ENCODE measurements at regions not wholly inside any gene's neighbourhood (a gene's known extent, or its start where the extent isn't known, plus 50 kb on each side); places are given as distances from the start of the nearest gene placed in this dataset.

- Histone ChIP-seq H3K27ac (ENCODE audit: low read length) (no peak overlapping the region), H3K9me3 (ENCODE audit: control insufficient read depth, low read length) (no peaks in the 10 kb centered on the region), H3K4me3 (ENCODE audit: low read length) (no peak overlapping the region), H3K27me3 (ENCODE audit: control insufficient read depth, insufficient read depth) (no peaks in the 10 kb centered on the region), H3K4me1 (ENCODE audit: control insufficient read depth, insufficient read depth, low read length) (no peaks in the 10 kb centered on the region)
- 71% methylated on average over 1 of the region's 1 CpG for WGBS
- ATAC-seq (no peak), DNase-seq (no peak)
- intact Hi-C loops (cut with DNase I) = no loop called here
Observed at GRCh38 chr10:8811201-8811600, 756.7 kb downstream of the GATA3 start.

GRCh38 chr10:8815969-8816368, 761.5 kb downstream of the GATA3 start:
- no peaks in the 10 kb centered on the region for H3K27me3 ChIP-seq (ENCODE audit: control insufficient read depth, insufficient read depth)

GRCh38 chr10:8817299-8817698, 762.8 kb downstream of the GATA3 start:
- DNase-seq = no peak
- Histone ChIP-seq H3K4me3 (ENCODE audit: low read length) (no peak overlapping the region), H3K27ac (ENCODE audit: low read length) (no peak overlapping the region), H3K9me3 (ENCODE audit: control insufficient read depth, low read length) (no peaks in the 10 kb centered on the region), H3K4me1 (ENCODE audit: control insufficient read depth, insufficient read depth, low read length) (no peaks in the 10 kb centered on the region), H3K27me3 (ENCODE audit: control insufficient read depth, insufficient read depth) (no peaks in the 10 kb centered on the region)
- WGBS = 48% methylated on average over 2 of the region's 2 CpGs
- no peak for ATAC-seq
- intact Hi-C loops (cut with DNase I) = no loop called here

More at GRCh38 chr10:8815969-8816368, 761.5 kb downstream of the GATA3 start:
- intact Hi-C loops (cut with DNase I) = no loop called here
- H3K4me1 ChIP-seq (ENCODE audit: control insufficient read depth, insufficient read depth, low read length) = no peaks in the 10 kb centered on the region
- ATAC-seq = no peak
- no peak overlapping the region for H3K27ac ChIP-seq (ENCODE audit: low read length)
- WGBS = 52% methylated on average over 2 of the region's 2 CpGs
- DNase-seq = no peak
- H3K4me3 ChIP-seq (ENCODE audit: low read length) = no peak overlapping the region
- no peaks in the 10 kb centered on the region for H3K9me3 ChIP-seq (ENCODE audit: control insufficient read depth, low read length)

GRCh38 chr10:8825611-8826010, 771.1 kb downstream of the GATA3 start:
- Histone ChIP-seq H3K27me3 (ENCODE audit: control insufficient read depth, insufficient read depth) (no peaks in the 10 kb centered on the region), H3K4me1 (ENCODE audit: control insufficient read depth, insufficient read depth, low read length) (no peaks in the 10 kb centered on the region), H3K9me3 (ENCODE audit: control insufficient read depth, low read length) (no peaks in the 10 kb centered on the region), H3K27ac (ENCODE audit: low read length) (no peak overlapping the region), H3K4me3 (ENCODE audit: low read length) (no peak overlapping the region)
- ATAC-seq = no peak
- intact Hi-C loops (cut with DNase I) = no loop called here
- no peak for DNase-seq
- 79% methylated on average over 8 of the region's 8 CpGs for WGBS

- intact Hi-C loops (cut with DNase I) = no loop called here
Observed at GRCh38 chr10:8829592-8829991, 775.1 kb downstream of the GATA3 start.

GRCh38 chr10:8830048-8830447, 775.6 kb downstream of the GATA3 start:
- H3K4me3 ChIP-seq (ENCODE audit: low read length) = no peak overlapping the region
- no peaks in the 10 kb centered on the region for H3K9me3 ChIP-seq (ENCODE audit: control insufficient read depth, low read length)
- intact Hi-C loops (cut with DNase I) = no loop called here
- ATAC-seq = no peak
- H3K27me3 ChIP-seq (ENCODE audit: control insufficient read depth, insufficient read depth) = no peaks in the 10 kb centered on the region
- 89% methylated on average over 3 of the region's 3 CpGs for WGBS
- no peaks in the 10 kb centered on the region for H3K4me1 ChIP-seq (ENCODE audit: control insufficient read depth, insufficient read depth, low read length)
- no peak for DNase-seq
- no peak overlapping the region for H3K27ac ChIP-seq (ENCODE audit: low read length)

More at GRCh38 chr10:8829592-8829991, 775.1 kb downstream of the GATA3 start:
- Histone ChIP-seq H3K4me1 (ENCODE audit: control insufficient read depth, insufficient read depth, low read length) (no peaks in the 10 kb centered on the region), H3K27me3 (ENCODE audit: control insufficient read depth, insufficient read depth) (no peaks in the 10 kb centered on the region), H3K9me3 (ENCODE audit: control insufficient read depth, low read length) (no peaks in the 10 kb centered on the region), H3K4me3 (ENCODE audit: low read length) (no peak overlapping the region), H3K27ac (ENCODE audit: low read length) (no peak overlapping the region)
- WGBS = 77% methylated on average over 2 of the region's 2 CpGs
- DNase-seq (no peak), ATAC-seq (no peak)

GRCh38 chr10:8830876-8831275, 776.4 kb downstream of the GATA3 start:
- no peaks in the 10 kb centered on the region for H3K27me3 ChIP-seq (ENCODE audit: control insufficient read depth, insufficient read depth)
- no peak overlapping the region for H3K4me3 ChIP-seq (ENCODE audit: low read length)
- 63% methylated on average over 1 of the region's 1 CpG for WGBS
- intact Hi-C loops (cut with DNase I) = no loop called here
- ATAC-seq = no peak
- DNase-seq = no peak
- no peak overlapping the region for H3K27ac ChIP-seq (ENCODE audit: low read length)
- no peaks in the 10 kb centered on the region for H3K4me1 ChIP-seq (ENCODE audit: control insufficient read depth, insufficient read depth, low read length)
- H3K9me3 ChIP-seq (ENCODE audit: control insufficient read depth, low read length) = no peaks in the 10 kb centered on the region

- 80% methylated on average over 5 of the region's 5 CpGs for WGBS
- intact Hi-C loops (cut with DNase I) = no loop called here
Observed at GRCh38 chr10:8835453-8836167, 781.1 kb downstream of the GATA3 start.

GRCh38 chr10:8840356-8840755, 785.9 kb downstream of the GATA3 start:
- Histone ChIP-seq H3K4me1 (ENCODE audit: control insufficient read depth, insufficient read depth, low read length) (no peaks in the 10 kb centered on the region), H3K27ac (ENCODE audit: low read length) (no peak overlapping the region), H3K27me3 (ENCODE audit: control insufficient read depth, insufficient read depth) (no peaks in the 10 kb centered on the region), H3K4me3 (ENCODE audit: low read length) (no peak overlapping the region), H3K9me3 (ENCODE audit: control insufficient read depth, low read length) (no peaks in the 10 kb centered on the region)
- whole genome bisulfite sequencing = 67% methylated on average over 5 of the region's 5 CpGs
- ATAC-seq (no peak), DNase-seq (no peak)
- intact Hi-C loops (cut with DNase I) = no loop called here

More at GRCh38 chr10:8835453-8836167, 781.1 kb downstream of the GATA3 start:
- H3K4me3 ChIP-seq (ENCODE audit: low read length) = no peak overlapping the region
- H3K4me1 ChIP-seq (ENCODE audit: control insufficient read depth, insufficient read depth, low read length) = no peaks in the 10 kb centered on the region
- no peak for ATAC-seq
- H3K9me3 ChIP-seq (ENCODE audit: control insufficient read depth, low read length) = no peaks in the 10 kb centered on the region
- H3K27ac ChIP-seq (ENCODE audit: low read length) = no peak overlapping the region
- DNase-seq = no peak
- no peaks in the 10 kb centered on the region for H3K27me3 ChIP-seq (ENCODE audit: control insufficient read depth, insufficient read depth)

GRCh38 chr10:8844141-8844540, 789.7 kb downstream of the GATA3 start:
- Histone ChIP-seq H3K9me3 (ENCODE audit: control insufficient read depth, low read length) (no peaks in the 10 kb centered on the region), H3K27me3 (ENCODE audit: control insufficient read depth, insufficient read depth) (no peaks in the 10 kb centered on the region), H3K4me1 (ENCODE audit: control insufficient read depth, insufficient read depth, low read length) (no peaks in the 10 kb centered on the region), H3K27ac (ENCODE audit: low read length) (no peak overlapping the region), H3K4me3 (ENCODE audit: low read length) (no peak overlapping the region)
- intact Hi-C loops (cut with DNase I) = no loop called here
- no peak for DNase-seq
- no peak for ATAC-seq

- no peaks in the 10 kb centered on the region for H3K27me3 ChIP-seq (ENCODE audit: control insufficient read depth, insufficient read depth)
- no peaks in the 10 kb centered on the region for H3K9me3 ChIP-seq (ENCODE audit: control insufficient read depth, low read length)
- H3K4me3 ChIP-seq (ENCODE audit: low read length) = no peak overlapping the region
- DNase-seq (no peak), ATAC-seq (no peak)
- WGBS = 60% methylated on average over 3 of the region's 3 CpGs
- intact Hi-C loops (cut with DNase I) = no loop called here
- H3K4me1 ChIP-seq (ENCODE audit: control insufficient read depth, insufficient read depth, low read length) = no peaks in the 10 kb centered on the region
- no peak overlapping the region for H3K27ac ChIP-seq (ENCODE audit: low read length)
Observed at GRCh38 chr10:8852546-8852945, 798.1 kb downstream of the GATA3 start.

- no peaks in the 10 kb centered on the region for H3K9me3 ChIP-seq (ENCODE audit: control insufficient read depth, low read length)
- no peaks in the 10 kb centered on the region for H3K27me3 ChIP-seq (ENCODE audit: control insufficient read depth, insufficient read depth)
- no peak for DNase-seq
- no peak for ATAC-seq
- H3K4me3 ChIP-seq (ENCODE audit: low read length) = no peak overlapping the region
- H3K27ac ChIP-seq (ENCODE audit: low read length) = no peak overlapping the region
- intact Hi-C loops (cut with DNase I) = no loop called here
- WGBS = 85% methylated on average over 7 of the region's 7 CpGs
- H3K4me1 ChIP-seq (ENCODE audit: control insufficient read depth, insufficient read depth, low read length) = no peaks in the 10 kb centered on the region
Observed at GRCh38 chr10:8853048-8853447, 798.6 kb downstream of the GATA3 start.

All from right cardiac atrium (tissue), 5 donors.